ENCODE measurements at regions not wholly inside any gene's neighbourhood (a gene's known extent, or its start where the extent isn't known, plus 50 kb on each side); places are given as distances from the start of the nearest gene placed in this dataset.

- Mint-ChIP-seq H3K27ac (no peak overlapping the region), H3K9me3 (peaks cover 10% of the 10 kb centered on the region), H3K4me3 (no peak overlapping the region), H3K27me3 (ENCODE audit: low read depth) (peaks cover 16% of the 10 kb centered on the region), H3K4me1 (peaks cover 8% of the 10 kb centered on the region), H3K36me3 (peaks cover 10% of the 10 kb centered on the region)
- ATAC-seq (no peak), DNase-seq (ENCODE audit: low spot score) (no peak)
- TF ChIP-seq JAZF1 (CRISPR knock-in tag; IDR thresholded peaks at IDR 0.05) (no peak), AR (CRISPR knock-in tag; IDR thresholded peaks at IDR 0.05) (no peak), E2F1 (CRISPR knock-in tag; IDR thresholded peaks at IDR 0.05) (no peak), ESRRA (CRISPR knock-in tag; IDR thresholded peaks at IDR 0.05; ENCODE audit: borderline replicate concordance) (no peak), ZNF671 (CRISPR knock-in tag; IDR thresholded peaks at IDR 0.05) (no peak), NR1H2 (CRISPR knock-in tag; IDR thresholded peaks at IDR 0.05) (no peak), NR2C2 (CRISPR knock-in tag; IDR thresholded peaks at IDR 0.05) (no peak)
- CTCF ChIA-PET: no interaction called here
- POLR2A ChIA-PET: no interaction called here
Observed at GRCh38 chr6:14231071-14231483, 113.5 kb downstream of the CD83 start.

GRCh38 chr6:14231501-14232280, 114.1 kb downstream of the CD83 start:
- peaks cover 8% of the 10 kb centered on the region for H3K4me1 Mint-ChIP-seq
- peaks cover 16% of the 10 kb centered on the region for H3K27me3 Mint-ChIP-seq (ENCODE audit: low read depth)
- 0 out of 2 replicates have a peak, but pooled peaks cover 3% of the 10 kb centered on the region for H3K9me3 Mint-ChIP-seq
- DNase-seq (ENCODE audit: low spot score): no peak
- H3K27ac Mint-ChIP-seq: no peak overlapping the region
- no peak for ATAC-seq
- ChIA-PET POLR2A (no interaction called here), CTCF (no interaction called here)
- H3K36me3 Mint-ChIP-seq: peaks cover 5% of the 10 kb centered on the region
- no peak overlapping the region for H3K4me3 Mint-ChIP-seq
- TF ChIP-seq MYBL2 (CRISPR knock-in tag; IDR thresholded peaks at IDR 0.05) (no peak), PREB (CRISPR knock-in tag; IDR thresholded peaks at IDR 0.05; ENCODE audit: borderline replicate concordance) (no peak), HMGA2 (CRISPR knock-in tag; IDR thresholded peaks at IDR 0.05) (no peak), GABPB1 (CRISPR knock-in tag; IDR thresholded peaks at IDR 0.05) (no peak), TP53 (CRISPR knock-in tag; IDR thresholded peaks at IDR 0.05) (no peak), ZNF281 (CRISPR knock-in tag; IDR thresholded peaks at IDR 0.05) (no peak), ELF4 (CRISPR knock-in tag; IDR thresholded peaks at IDR 0.05; ENCODE audit: low read depth) (no peak), SOX15 (CRISPR knock-in tag; IDR thresholded peaks at IDR 0.05) (no peak), ATF1 (CRISPR knock-in tag; IDR thresholded peaks at IDR 0.05) (no peak), GTF2I (CRISPR knock-in tag; conservative IDR thresholded peaks at IDR 0.05) (no peak)
